Activated B cell treated with CpG ODN at 0.5 μM for 24 hours (primary cell): ENCODE measurements at regions not wholly inside any gene's neighbourhood (a gene's known extent, or its start where the extent isn't known, plus 50 kb on each side); places are given as distances from the start of the nearest gene placed in this dataset.

ENCODE experiments used
- ATAC-seq: fragments of 200-7000 bp; cut with Tn5 transposase; one replicate; pipeline ENCODE4 v1.10.0; 2021; ENCODE audit warnings: low read depth, mild to moderate bottlenecking, moderate library complexity
- CTCF ChIA-PET: fragments of 350-600 bp; sonication (Branson Sonifier 250); formaldehyde crosslinking; loops from one replicate; lab custom pipeline; 2021; ENCODE audit warnings: antibody characterized with exemption; lab: Charles Lee
- POLR2A ChIA-PET: fragments of 350-600 bp; sonication (Branson Sonifier 250); formaldehyde crosslinking; loops from one replicate; lab custom pipeline; 2021; ENCODE audit warnings: antibody characterized with exemption; lab: Charles Lee
- DNase-seq: peaks from one replicate; pipeline ENCODE4 v3.0.0; 2022
- H3K27ac Mint-ChIP-seq: one replicate; pipeline ENCODE4 v1.8.0; 2020; ENCODE audit warnings: mixed read lengths
- H3K27me3 Mint-ChIP-seq: one replicate; pipeline ENCODE4 v1.8.0; 2021; ENCODE audit warnings: mixed read lengths
- H3K36me3 Mint-ChIP-seq: one replicate; pipeline ENCODE4 v1.8.0; 2021; ENCODE audit warnings: low read depth, mixed read lengths
- H3K4me1 Mint-ChIP-seq: one replicate; pipeline ENCODE4 v1.8.0; 2021; ENCODE audit warnings: mixed read lengths
- H3K4me3 Mint-ChIP-seq: one replicate; pipeline ENCODE4 v1.8.0; 2020; ENCODE audit warnings: mild to moderate bottlenecking, mixed read lengths
- H3K9me3 Mint-ChIP-seq: one replicate; pipeline ENCODE4 v1.8.0; 2020; ENCODE audit warnings: mixed read lengths
- CTCF ChIP-seq: fragments of 200-600 bp; IDR thresholded peaks from one replicate; pipeline ENCODE4 v1.8.0; 2022; ENCODE audit warnings: antibody characterized with exemption, mild to moderate bottlenecking
- intact Hi-C: fragments of 100-400 bp; cut with micrococcal nuclease; formaldehyde crosslinking; loops from one replicate; pipeline ENCODE4 v1.15.1; 2024

DNA sequence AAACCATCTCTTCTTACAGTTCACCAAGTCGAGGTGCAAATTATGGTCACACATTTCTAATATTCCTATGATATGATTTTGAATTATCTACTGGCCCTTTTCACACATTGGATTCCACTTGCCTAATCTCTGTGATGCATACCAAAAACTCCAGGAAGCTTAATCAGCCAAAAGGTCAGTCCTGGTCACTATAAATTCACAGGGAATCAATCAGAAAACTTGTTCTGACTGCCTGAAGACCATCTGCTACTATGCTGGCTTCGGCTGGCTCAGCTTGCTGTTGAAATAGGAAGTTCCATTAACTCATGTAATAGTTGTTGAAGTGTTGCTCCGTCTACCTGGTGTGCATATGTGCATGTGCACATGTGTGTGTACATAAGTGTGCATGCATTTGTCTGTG is 142.8 kb upstream of the FLRT2 start:
- H3K36me3 Mint-ChIP-seq: no peaks in the 10 kb centered on the region
- H3K4me3 Mint-ChIP-seq: no peak overlapping the region
- intact Hi-C loops: no loop called here
- ChIA-PET POLR2A (no interaction called here), CTCF (no interaction called here)
- DNase-seq (no peak), ATAC-seq (no peak)
- TF ChIP-seq CTCF: no peak
- H3K27me3 Mint-ChIP-seq: no peaks in the 10 kb centered on the region
- H3K27ac Mint-ChIP-seq: no peak overlapping the region
- H3K9me3 Mint-ChIP-seq: peaks cover 2% of the 10 kb centered on the region
- no peaks in the 10 kb centered on the region for H3K4me1 Mint-ChIP-seq

DNA sequence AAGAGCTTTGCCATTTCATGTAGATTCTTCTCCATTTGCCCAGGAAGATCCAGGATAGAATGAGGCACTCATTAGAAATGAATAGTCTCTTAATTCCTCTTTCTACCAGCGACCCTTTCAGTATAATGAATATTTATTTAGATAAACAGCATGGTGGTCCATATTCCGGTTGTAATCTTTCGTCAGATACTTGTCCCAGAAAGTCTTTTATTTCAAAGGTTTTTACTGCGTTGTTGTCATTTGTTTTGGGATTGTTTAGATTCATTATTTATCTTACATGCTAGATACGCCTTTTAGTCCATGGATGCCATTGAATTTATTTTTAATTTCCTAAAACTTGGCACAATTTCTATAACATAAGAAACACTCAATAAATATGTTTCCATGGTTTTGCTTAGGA is 139.7 kb upstream of the FLRT2 start:
- peaks cover 2% of the 10 kb centered on the region for H3K9me3 Mint-ChIP-seq
- no peak for DNase-seq

GRCh38 chr14:85391455-85391854 is 138.5 kb upstream of the FLRT2 start:
- no peak overlapping the region for H3K27ac Mint-ChIP-seq
- no peak for TF ChIP-seq CTCF
- intact Hi-C loops: no loop called here
- H3K36me3 Mint-ChIP-seq: no peaks in the 10 kb centered on the region
- ChIA-PET CTCF (no interaction called here), POLR2A (no interaction called here)
- DNase-seq: no peak
- peaks cover 2% of the 10 kb centered on the region for H3K9me3 Mint-ChIP-seq
- H3K4me1 Mint-ChIP-seq: no peaks in the 10 kb centered on the region
- no peak overlapping the region for H3K4me3 Mint-ChIP-seq
- no peaks in the 10 kb centered on the region for H3K27me3 Mint-ChIP-seq
- no peak for ATAC-seq

More for the DNA sequence above, 139.7 kb upstream of the FLRT2 start:
- H3K27ac Mint-ChIP-seq: no peak overlapping the region
- POLR2A ChIA-PET: no interaction called here
- intact Hi-C loops: no loop called here
- H3K4me3 Mint-ChIP-seq: no peak overlapping the region
- no peak for ATAC-seq
- CTCF ChIA-PET: no interaction called here
- H3K36me3 Mint-ChIP-seq: no peaks in the 10 kb centered on the region
- H3K4me1 Mint-ChIP-seq: no peaks in the 10 kb centered on the region
- no peak for TF ChIP-seq CTCF
- no peaks in the 10 kb centered on the region for H3K27me3 Mint-ChIP-seq

DNA sequence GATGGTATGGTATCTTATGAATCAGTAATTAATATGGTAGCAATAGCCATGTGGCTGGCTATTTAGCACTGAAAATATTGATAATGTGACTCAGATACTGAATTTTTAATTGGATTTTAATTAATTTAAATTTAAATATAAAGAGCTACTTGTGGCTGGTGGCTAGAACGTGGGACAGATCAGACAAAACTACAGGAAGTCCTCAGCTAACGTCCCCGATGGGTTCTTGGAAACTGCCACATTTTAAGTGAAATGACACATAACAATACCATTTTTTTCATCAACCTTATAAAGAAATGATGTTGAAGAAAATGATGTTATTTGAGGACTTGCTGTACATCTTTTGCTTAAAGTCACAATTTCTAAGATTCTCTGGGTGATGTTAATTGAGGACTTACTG is 138.1 kb upstream of the FLRT2 start:
- H3K9me3 Mint-ChIP-seq: peaks cover 2% of the 10 kb centered on the region
- intact Hi-C loops: no loop called here
- H3K4me3 Mint-ChIP-seq: no peak overlapping the region
- POLR2A ChIA-PET: no interaction called here
- H3K27me3 Mint-ChIP-seq: no peaks in the 10 kb centered on the region
- no peaks in the 10 kb centered on the region for H3K36me3 Mint-ChIP-seq
- CTCF ChIA-PET: no interaction called here
- no peak for TF ChIP-seq CTCF
- DNase-seq (no peak), ATAC-seq (no peak)
- no peak overlapping the region for H3K27ac Mint-ChIP-seq
- H3K4me1 Mint-ChIP-seq: no peaks in the 10 kb centered on the region

- no peak for ATAC-seq
- no peaks in the 10 kb centered on the region for H3K9me3 Mint-ChIP-seq
- no peaks in the 10 kb centered on the region for H3K4me1 Mint-ChIP-seq
- ChIA-PET CTCF (no interaction called here), POLR2A (no interaction called here)
- H3K27ac Mint-ChIP-seq: no peak overlapping the region
- no peaks in the 10 kb centered on the region for H3K27me3 Mint-ChIP-seq
- intact Hi-C loops: no loop called here
- TF ChIP-seq CTCF: no peak
- H3K36me3 Mint-ChIP-seq: no peaks in the 10 kb centered on the region
- no peak for DNase-seq
- no peak overlapping the region for H3K4me3 Mint-ChIP-seq
Measured at GRCh38 chr14:85399186-85399585, 130.8 kb upstream of the FLRT2 start.
